ENCODE measurements at regions not wholly inside any gene's neighbourhood (a gene's known extent, or its start where the extent isn't known, plus 50 kb on each side); places are given as distances from the start of the nearest gene placed in this dataset.

GRCh38 chr5:45094876-45095440 lies 286.2 kb downstream of the MRPS30 start:
- TF ChIP-seq MAX (IDR thresholded peaks at IDR 0.05): no peak
- TF ChIP-seq EP300 (IDR thresholded peaks at IDR 0.05; ENCODE audit: borderline replicate concordance): no peak
- no peak for TF ChIP-seq TCF12 (IDR thresholded peaks at IDR 0.05; ENCODE audit: low read depth)
- no peak for TF ChIP-seq NFIC (IDR thresholded peaks at IDR 0.05)
- TF ChIP-seq FOXM1 (IDR thresholded peaks at IDR 0.05; ENCODE audit: borderline replicate concordance, low read depth): no peak
- TF ChIP-seq REST (IDR thresholded peaks at IDR 0.05; ENCODE audit: low read depth): no peak
- no peak for TF ChIP-seq YY1 (IDR thresholded peaks at IDR 0.05; ENCODE audit: low read depth)
- no peak for TF ChIP-seq USF1 (IDR thresholded peaks at IDR 0.05)
- TF ChIP-seq RAD21 (IDR thresholded peaks at IDR 0.05; ENCODE audit: low read depth): no peak
- no peak for TF ChIP-seq TAF1 (IDR thresholded peaks at IDR 0.05; ENCODE audit: low read depth)
- no peak for TF ChIP-seq EGR1 (IDR thresholded peaks at IDR 0.05)
